K562 (cell line): ENCODE measurements at regions not wholly inside any gene's neighbourhood (a gene's known extent, or its start where the extent isn't known, plus 50 kb on each side); places are given as distances from the start of the nearest gene placed in this dataset.

Source experiments
- ATAC-seq: fragments of 200-7000 bp; cut with Tn5 transposase; 3 replicates; pipeline ENCODE4 v1.9.1; 2020; ENCODE audit warnings: moderate library complexity
- BruUV-seq: library from RNA; stranded (reverse); fragments of 400-500 nt; replicated peaks from 2 replicates; lab custom pipeline; 2021; lab: Mats Ljungman, UMichigan
- CTCF ChIA-PET: fragments of 300-600 bp; formaldehyde crosslinking; extraction: SDS; loops from one replicate; lab custom pipeline; 2021; ENCODE audit warnings: low intra/inter-chr PET ratio; lab: Yijun Ruan, JAX
- POLR2A ChIA-PET: fragments of 300-600, 350-650 bp; sonication (Branson Sonifier 250); formaldehyde crosslinking; extraction: SDS; loops from one replicate; lab custom pipeline; 2021; ENCODE audit warnings: antibody characterized with exemption, inconsistent platforms; lab: Yijun Ruan, JAX
- DNase-seq, 4 experiments: peaks; one replicate each; pipeline versions ENCODE4 v3.0.0 to v3.0.0-alpha.2; 2011 to 2018; ENCODE audit warnings: low spot score in 3 of 4, mixed read lengths in 3 of 4; ENCODE audit errors: extremely low read depth in 1 of 4
- FAIRE-seq: peaks from 2 replicates; lab custom pipeline; 2011; peaks lifted over from hg19 to GRCh38; lab: Jason Lieb, UNC
- H2AFZ ChIP-seq: 2 replicates; pipeline ENCODE4 v1.6.0; 2011; ENCODE audit warnings: low read depth, low read length, control low read depth, inconsistent platforms
- H3K27ac ChIP-seq: fragments of 200-600 bp; 3 replicates; pipeline ENCODE4 v1.8.0; 2011; ENCODE audit warnings: low read depth, mild to moderate bottlenecking, control low read depth, inconsistent platforms, low read length, moderate library complexity, mixed read lengths; ENCODE audit errors: extremely low read depth
- H3K27me3 ChIP-seq, 2 experiments: fragments of 300-600 bp in 1 of 2; 2 replicates in 1 of 2; 3 replicates in 1 of 2; pipeline versions ENCODE4 v1.6.0 to v1.8.0; 2011; ENCODE audit warnings: inconsistent platforms in 2 of 2, low read length in 2 of 2, mild to moderate bottlenecking in 1 of 2, mixed read lengths in 1 of 2, moderate library complexity in 1 of 2; ENCODE audit not compliant: control insufficient read depth in 2 of 2, insufficient read depth in 2 of 2
- H3K36me3 ChIP-seq: fragments of 300-600 bp; 3 replicates; pipeline ENCODE4 v1.8.0; 2011; ENCODE audit warnings: mild to moderate bottlenecking, low read length, inconsistent platforms; ENCODE audit not compliant: control insufficient read depth, insufficient read depth
- H3K4me1 ChIP-seq, 2 experiments: fragments of 200-600 bp in 1 of 2; replicated peaks in 1 of 2; 2 replicates in 1 of 2; 3 replicates in 1 of 2; pipeline versions ENCODE4 v1.5.1 to v1.8.0; 2011; ENCODE audit warnings: inconsistent platforms in 2 of 2, low read length in 2 of 2, mild to moderate bottlenecking in 1 of 2, mixed read lengths in 1 of 2, moderate library complexity in 1 of 2; ENCODE audit not compliant: control insufficient read depth in 2 of 2, insufficient read depth in 2 of 2
- H3K4me2 ChIP-seq: 2 replicates; pipeline ENCODE4 v1.6.1; 2011; ENCODE audit warnings: low read length, control low read depth, inconsistent platforms, mixed read lengths; ENCODE audit not compliant: insufficient read depth
- H3K4me3 ChIP-seq: fragments of 200-600 bp; sonication (generic), shearing (Covaris generic); 2 replicates; pipeline ENCODE4 v1.5.1; 2016; ENCODE audit warnings: control low read depth, inconsistent platforms
- H3K79me2 ChIP-seq: fragments of 200-600 bp; 3 replicates; pipeline ENCODE4 v1.8.0; 2011; ENCODE audit warnings: low read length, inconsistent platforms; ENCODE audit not compliant: control insufficient read depth, insufficient read depth
- H3K9ac ChIP-seq, 2 experiments: 2 replicates each; pipeline versions ENCODE4 v1.6.0 to v1.6.1; 2011; ENCODE audit warnings: low read depth in 2 of 2, low read length in 2 of 2, control low read depth in 1 of 2, inconsistent platforms in 1 of 2, mild to moderate bottlenecking in 1 of 2, mixed read lengths in 1 of 2; ENCODE audit not compliant: insufficient read depth in 1 of 2
- H3K9me1 ChIP-seq: one replicate; pipeline ENCODE4 v1.6.0; 2011; ENCODE audit warnings: inconsistent platforms, mild to moderate bottlenecking, low read length, moderate library complexity; ENCODE audit not compliant: control insufficient read depth, insufficient read depth
- H3K9me3 ChIP-seq: replicated peaks from 2 replicates; pipeline ENCODE4 v1.5.1; 2011; ENCODE audit warnings: low read depth, low read length, inconsistent platforms; ENCODE audit not compliant: control insufficient read depth, insufficient read depth
- H4K20me1 ChIP-seq: replicated peaks from 2 replicates; pipeline ENCODE4 v1.6.1; 2011; ENCODE audit warnings: low read length, inconsistent platforms, mixed read lengths; ENCODE audit not compliant: control insufficient read depth, insufficient read depth
- ADNP ChIP-seq: fragments of 200-800 bp; sonication (Bioruptor generic); IDR thresholded peaks from 2 replicates; pipeline ENCODE4 v1.6.1; 2016; ENCODE audit warnings: missing genetic modification characterization, missing compliant biosample characterization
- CHD4 ChIP-seq: fragments of 200-600 bp; sonication (generic); IDR thresholded peaks from 3 replicates; pipeline ENCODE4 v1.6.1; 2012; ENCODE audit warnings: low read depth, mild to moderate bottlenecking, mixed read lengths, low read length, inconsistent platforms; ENCODE audit not compliant: insufficient read depth, insufficient replicate concordance, poor library complexity, severe bottlenecking
- GTF2A2 ChIP-seq: IDR thresholded peaks from 2 replicates; pipeline ENCODE4 v1.6.1; 2016; ENCODE audit warnings: mild to moderate bottlenecking, missing genetic modification characterization, missing compliant biosample characterization
- MTA2 ChIP-seq: fragments of 450-650 bp; IDR thresholded peaks from 2 replicates; pipeline ENCODE4 v1.6.1; 2016; ENCODE audit warnings: low read depth
- PYGO2 ChIP-seq: fragments of 450-650 bp; IDR thresholded peaks from 2 replicates; pipeline ENCODE4 v1.6.1; 2016; ENCODE audit warnings: mild to moderate bottlenecking, missing genetic modification characterization, moderate library complexity, missing compliant biosample characterization
- TAF7 ChIP-seq: fragments of 450-650 bp; IDR thresholded peaks from 2 replicates; pipeline ENCODE4 v1.6.1; 2016; ENCODE audit warnings: missing genetic modification characterization, missing compliant biosample characterization
- TCFL5 ChIP-seq: fragments of 250-450 bp; sonication (Bioruptor Pico); conservative IDR thresholded peaks from 2 replicates; pipeline ENCODE4 v1.6.1; 2021; ENCODE audit warnings: mild to moderate bottlenecking, moderate library complexity, matching md5 sums
- ZBTB8A ChIP-seq: fragments of 450-650 bp; IDR thresholded peaks from 2 replicates; pipeline ENCODE4 v1.6.1; 2018; ENCODE audit warnings: mild to moderate bottlenecking, moderate library complexity; ENCODE audit not compliant: partially characterized antibody
- ZFX ChIP-seq: sonication (generic); formaldehyde crosslinking; IDR thresholded peaks from 2 replicates; pipeline ENCODE4 v1.8.0; 2022; ENCODE audit warnings: mild to moderate bottlenecking, missing genetic modification reagents, moderate library complexity
- ZNF143 ChIP-seq: sonication (generic); formaldehyde crosslinking; IDR thresholded peaks from 2 replicates; pipeline ENCODE4 v1.9.0; 2022; ENCODE audit warnings: mild to moderate bottlenecking, missing genetic modification reagents
- ZNF274 ChIP-seq: IDR thresholded peaks from 2 replicates; pipeline ENCODE4 v1.6.1; 2011; ENCODE audit warnings: low read depth, mild to moderate bottlenecking, low read length, moderate library complexity, borderline replicate concordance
- ZNF316 ChIP-seq: fragments of 450-650 bp; IDR thresholded peaks from 2 replicates; pipeline ENCODE4 v1.6.1; 2016
- WGBS: fragments of 100-300 bp; shearing (Covaris generic); methylation state at CpG from one replicate; pipeline ENCODE4 v1.1.6; 2016; ENCODE audit warnings: low coverage, mixed read lengths; ENCODE audit not compliant: insufficient coverage; ENCODE audit errors: missing lambda C conversion rate; 5-methylcytosine and 5-hydroxymethylcytosine counted together
- in situ Hi-C: fragments of 300-500 bp; cut with MboI; formaldehyde crosslinking; loops from 4 replicates; pipeline ENCODE4 v1.15.0; 2018; ENCODE audit warnings: inconsistent platforms, mixed read lengths
- intact Hi-C: fragments of 100-400 bp; cut with micrococcal nuclease; formaldehyde crosslinking; loops from 2 replicates; pipeline ENCODE4 v1.14.2; 2022
- TF ChIP-seq, protein P1 (sequence below): sonication (generic); formaldehyde crosslinking; IDR thresholded peaks from 2 replicates; pipeline ENCODE4 v1.8.0; 2022; ENCODE audit warnings: mild to moderate bottlenecking, low read depth, missing genetic modification reagents

- H3K9ac ChIP-seq = no peak overlapping the region
- no peaks in the 10 kb centered on the region for H3K9me3 ChIP-seq
- POLR2A ChIA-PET = interaction anchor here (0.5 kb wide), 1 partner anchor 137 kb away, joined by 3 read pairs; no protein-coding TSS in a partner anchor
- no peaks in the 10 kb centered on the region for H4K20me1 ChIP-seq
- no peak for FAIRE-seq
- in situ Hi-C loops (no loop called here), intact Hi-C loops (no loop called here)
- no peak for DNase-seq
- no TSS peak for BruUV-seq
- no peak for ATAC-seq
- CTCF ChIA-PET = no interaction called here
- WGBS = 0% methylated on average over 3 of the region's 3 CpGs
- H3K9me1 ChIP-seq = no peaks in the 10 kb centered on the region
- no peaks in the 10 kb centered on the region for H3K27me3 ChIP-seq
- no peak overlapping the region for H3K27ac ChIP-seq
- H3K4me2 ChIP-seq = no peak overlapping the region
- no peaks in the 10 kb centered on the region for H3K79me2 ChIP-seq
- H3K36me3 ChIP-seq = no peaks in the 10 kb centered on the region
- H3K4me3 ChIP-seq = no peak overlapping the region
- TF ChIP-seq ZNF274 (no peak), MTA2 (no peak), TCFL5 (no peak), ZBTB8A (no peak), CHD4 (no peak), PYGO2 (tag) (no peak), ZFX (CRISPR knock-in tag) (no peak), TAF7 (tag) (no peak), GTF2A2 (tag) (no peak), ADNP (tag) (no peak), ZNF316 (no peak), ZNF143 (no peak)
- TF ChIP-seq, protein P1, sequence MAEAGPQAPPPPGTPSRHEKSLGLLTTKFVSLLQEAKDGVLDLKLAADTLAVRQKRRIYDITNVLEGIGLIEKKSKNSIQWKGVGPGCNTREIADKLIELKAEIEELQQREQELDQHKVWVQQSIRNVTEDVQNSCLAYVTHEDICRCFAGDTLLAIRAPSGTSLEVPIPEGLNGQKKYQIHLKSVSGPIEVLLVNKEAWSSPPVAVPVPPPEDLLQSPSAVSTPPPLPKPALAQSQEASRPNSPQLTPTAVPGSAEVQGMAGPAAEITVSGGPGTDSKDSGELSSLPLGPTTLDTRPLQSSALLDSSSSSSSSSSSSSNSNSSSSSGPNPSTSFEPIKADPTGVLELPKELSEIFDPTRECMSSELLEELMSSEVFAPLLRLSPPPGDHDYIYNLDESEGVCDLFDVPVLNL (CRISPR knock-in tag) = no peak
- no peak overlapping the region for H2AFZ ChIP-seq
- no peaks in the 10 kb centered on the region for H3K4me1 ChIP-seq
These were observed 836.0 kb downstream of the MAFB start for GRCh38 chr20:39853050-39853449.
